Kidney epithelial cell (primary cell): ENCODE measurements at regions not wholly inside any gene's neighbourhood (a gene's known extent, or its start where the extent isn't known, plus 50 kb on each side); places are given as distances from the start of the nearest gene placed in this dataset.

Source experiments
- DNase-seq: peaks from one replicate; pipeline ENCODE4 v3.0.0-alpha.2; 2010; ENCODE audit warnings: low read depth
- H3K27me3 ChIP-seq: 2 replicates; pipeline ENCODE4 v1.6.0; 2011; ENCODE audit warnings: low read length; ENCODE audit not compliant: control insufficient read depth, insufficient read depth
- H3K36me3 ChIP-seq: 2 replicates; pipeline ENCODE4 v1.5.1; 2011; ENCODE audit warnings: low read length; ENCODE audit not compliant: control insufficient read depth, insufficient read depth
- H3K4me3 ChIP-seq: 2 replicates; pipeline ENCODE4 v1.5.1; 2011; ENCODE audit warnings: low read depth, mild to moderate bottlenecking, control low read depth, low read length
- CTCF ChIP-seq: IDR thresholded peaks from 2 replicates; pipeline ENCODE4 v1.5.1; 2011; ENCODE audit warnings: mild to moderate bottlenecking, moderate library complexity, low read length, control low read depth, inconsistent platforms; ENCODE audit not compliant: insufficient read depth, poor library complexity, severe bottlenecking

GRCh38 chr10:4656576-4657194 lies 169.3 kb upstream of the AKR1E2 start:
- no peak overlapping the region for H3K4me3 ChIP-seq
- no peaks in the 10 kb centered on the region for H3K27me3 ChIP-seq
- H3K36me3 ChIP-seq, result peaks cover 1% of the 10 kb centered on the region
- peak; percentile 84 for TF ChIP-seq CTCF
- DNase-seq, result no peak

GRCh38 chr10:4655879-4656278 lies 170.1 kb upstream of the AKR1E2 start:
- Histone ChIP-seq H3K36me3 (peaks cover 1% of the 10 kb centered on the region), H3K27me3 (no peaks in the 10 kb centered on the region), H3K4me3 (no peak overlapping the region)
- TF ChIP-seq CTCF, result no peak
- no peak for DNase-seq

GRCh38 chr10:4655406-4655805 lies 170.6 kb upstream of the AKR1E2 start:
- Histone ChIP-seq H3K4me3 (no peak overlapping the region), H3K36me3 (peaks cover 1% of the 10 kb centered on the region), H3K27me3 (no peaks in the 10 kb centered on the region)
- DNase-seq, result no peak
- no peak for TF ChIP-seq CTCF

- no peak for TF ChIP-seq CTCF
- H3K4me3 ChIP-seq, result no peak overlapping the region
- peaks cover 1% of the 10 kb centered on the region for H3K36me3 ChIP-seq
- no peak for DNase-seq
- H3K27me3 ChIP-seq, result no peaks in the 10 kb centered on the region
Measured at GRCh38 chr10:4654496-4654895, 171.5 kb upstream of the AKR1E2 start.

- no peak for TF ChIP-seq CTCF
- no peak for DNase-seq
- H3K36me3 ChIP-seq, result peaks cover 1% of the 10 kb centered on the region
- H3K27me3 ChIP-seq, result no peaks in the 10 kb centered on the region
- no peak overlapping the region for H3K4me3 ChIP-seq
Measured at GRCh38 chr10:4653160-4653559, 172.8 kb upstream of the AKR1E2 start.

- Histone ChIP-seq H3K4me3 (no peak overlapping the region), H3K27me3 (no peaks in the 10 kb centered on the region), H3K36me3 (peaks cover 1% of the 10 kb centered on the region)
- TF ChIP-seq CTCF, result no peak
- no peak for DNase-seq
Measured at GRCh38 chr10:4652111-4653010, 173.6 kb upstream of the AKR1E2 start.
